ENCODE measurements at regions not wholly inside any gene's neighbourhood (a gene's known extent, or its start where the extent isn't known, plus 50 kb on each side); places are given as distances from the start of the nearest gene placed in this dataset.

DNA sequence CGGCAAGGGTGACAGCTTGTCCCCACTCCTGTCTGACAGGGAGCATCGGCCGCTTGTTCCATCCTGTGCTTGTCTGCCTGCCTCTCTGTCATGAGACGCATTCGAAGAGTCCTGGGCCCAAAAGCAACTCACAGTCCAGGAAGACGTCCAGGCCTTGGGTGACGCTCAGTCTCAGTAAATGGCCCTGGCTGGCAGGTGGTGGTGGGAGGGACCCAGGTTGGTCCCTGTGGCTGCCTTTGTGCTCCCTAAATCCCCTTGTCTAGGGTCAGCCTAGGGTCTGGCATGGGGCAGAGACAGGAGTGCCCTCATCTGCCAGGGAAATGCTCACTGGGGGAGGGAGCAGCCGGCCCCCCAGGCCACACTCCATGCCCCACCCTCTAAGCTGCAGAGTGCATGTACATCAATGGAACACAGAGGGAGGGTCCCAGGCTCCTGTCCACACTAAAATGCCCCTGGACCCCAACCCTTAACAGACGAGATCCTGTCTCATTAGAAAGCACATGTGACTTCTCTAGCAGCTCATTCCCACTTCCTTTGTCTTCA lies 295.2 kb upstream of the ZNF32 start:
- TF ChIP-seq, protein P1, sequence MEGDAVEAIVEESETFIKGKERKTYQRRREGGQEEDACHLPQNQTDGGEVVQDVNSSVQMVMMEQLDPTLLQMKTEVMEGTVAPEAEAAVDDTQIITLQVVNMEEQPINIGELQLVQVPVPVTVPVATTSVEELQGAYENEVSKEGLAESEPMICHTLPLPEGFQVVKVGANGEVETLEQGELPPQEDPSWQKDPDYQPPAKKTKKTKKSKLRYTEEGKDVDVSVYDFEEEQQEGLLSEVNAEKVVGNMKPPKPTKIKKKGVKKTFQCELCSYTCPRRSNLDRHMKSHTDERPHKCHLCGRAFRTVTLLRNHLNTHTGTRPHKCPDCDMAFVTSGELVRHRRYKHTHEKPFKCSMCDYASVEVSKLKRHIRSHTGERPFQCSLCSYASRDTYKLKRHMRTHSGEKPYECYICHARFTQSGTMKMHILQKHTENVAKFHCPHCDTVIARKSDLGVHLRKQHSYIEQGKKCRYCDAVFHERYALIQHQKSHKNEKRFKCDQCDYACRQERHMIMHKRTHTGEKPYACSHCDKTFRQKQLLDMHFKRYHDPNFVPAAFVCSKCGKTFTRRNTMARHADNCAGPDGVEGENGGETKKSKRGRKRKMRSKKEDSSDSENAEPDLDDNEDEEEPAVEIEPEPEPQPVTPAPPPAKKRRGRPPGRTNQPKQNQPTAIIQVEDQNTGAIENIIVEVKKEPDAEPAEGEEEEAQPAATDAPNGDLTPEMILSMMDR (IDR thresholded peaks at IDR 0.05) = no peak
- TF ChIP-seq POLR2AphosphoS5 (IDR thresholded peaks at IDR 0.05) = no peak
